H1 (cell line): ENCODE measurements at regions not wholly inside any gene's neighbourhood (a gene's known extent, or its start where the extent isn't known, plus 50 kb on each side); places are given as distances from the start of the nearest gene placed in this dataset.

Source experiments
- TBP ChIP-seq: IDR thresholded peaks from 2 replicates; pipeline ENCODE4 v1.6.1; 2011; ENCODE audit warnings: low read depth, low read length, improper control_type of control experiment
- YY1 ChIP-seq: IDR thresholded peaks from 2 replicates; pipeline ENCODE4 v1.6.1; 2011; ENCODE audit warnings: low read depth, mild to moderate bottlenecking, low read length
- TF ChIP-seq, protein P1 (sequence below): IDR thresholded peaks from 2 replicates; pipeline ENCODE4 v1.6.1; 2012; ENCODE audit warnings: low read length, inconsistent platforms
- TF ChIP-seq, protein P2 (sequence below), 3 experiments: IDR thresholded peaks; 1 replicate in 2 of 3; 2 replicates in 1 of 3; pipeline versions ENCODE4 v1.5.1 to v1.6.1; 2011; ENCODE audit warnings: low read length in 3 of 3, mild to moderate bottlenecking in 3 of 3, inconsistent platforms in 2 of 3, low read depth in 1 of 3, moderate library complexity in 1 of 3; ENCODE audit not compliant: insufficient read depth in 1 of 3; ENCODE audit errors: control extremely low read depth in 1 of 3

DNA sequence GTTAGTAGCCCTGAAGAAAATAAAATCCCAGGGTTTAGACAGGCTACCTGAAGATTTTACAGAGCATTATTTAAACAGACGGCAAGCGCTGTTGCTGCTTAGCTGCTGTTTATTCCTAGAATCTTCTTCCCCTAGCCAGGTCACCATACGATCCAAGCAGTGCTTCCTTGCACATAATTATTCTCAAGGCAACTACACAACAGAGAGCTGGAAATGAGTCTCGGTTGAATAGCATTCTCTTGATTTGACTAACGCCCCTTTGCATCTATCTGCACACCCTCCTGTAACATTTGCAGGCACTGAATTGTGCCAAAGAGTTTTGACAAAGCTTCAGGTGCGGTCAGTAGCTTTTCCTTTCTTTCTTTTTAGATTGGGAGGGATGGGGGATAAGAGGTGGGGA lies 564.4 kb downstream of the TBL1XR1 start:
- TF ChIP-seq, protein P1, sequence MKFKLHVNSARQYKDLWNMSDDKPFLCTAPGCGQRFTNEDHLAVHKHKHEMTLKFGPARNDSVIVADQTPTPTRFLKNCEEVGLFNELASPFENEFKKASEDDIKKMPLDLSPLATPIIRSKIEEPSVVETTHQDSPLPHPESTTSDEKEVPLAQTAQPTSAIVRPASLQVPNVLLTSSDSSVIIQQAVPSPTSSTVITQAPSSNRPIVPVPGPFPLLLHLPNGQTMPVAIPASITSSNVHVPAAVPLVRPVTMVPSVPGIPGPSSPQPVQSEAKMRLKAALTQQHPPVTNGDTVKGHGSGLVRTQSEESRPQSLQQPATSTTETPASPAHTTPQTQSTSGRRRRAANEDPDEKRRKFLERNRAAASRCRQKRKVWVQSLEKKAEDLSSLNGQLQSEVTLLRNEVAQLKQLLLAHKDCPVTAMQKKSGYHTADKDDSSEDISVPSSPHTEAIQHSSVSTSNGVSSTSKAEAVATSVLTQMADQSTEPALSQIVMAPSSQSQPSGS, result no peak
- TF ChIP-seq, protein P2, sequence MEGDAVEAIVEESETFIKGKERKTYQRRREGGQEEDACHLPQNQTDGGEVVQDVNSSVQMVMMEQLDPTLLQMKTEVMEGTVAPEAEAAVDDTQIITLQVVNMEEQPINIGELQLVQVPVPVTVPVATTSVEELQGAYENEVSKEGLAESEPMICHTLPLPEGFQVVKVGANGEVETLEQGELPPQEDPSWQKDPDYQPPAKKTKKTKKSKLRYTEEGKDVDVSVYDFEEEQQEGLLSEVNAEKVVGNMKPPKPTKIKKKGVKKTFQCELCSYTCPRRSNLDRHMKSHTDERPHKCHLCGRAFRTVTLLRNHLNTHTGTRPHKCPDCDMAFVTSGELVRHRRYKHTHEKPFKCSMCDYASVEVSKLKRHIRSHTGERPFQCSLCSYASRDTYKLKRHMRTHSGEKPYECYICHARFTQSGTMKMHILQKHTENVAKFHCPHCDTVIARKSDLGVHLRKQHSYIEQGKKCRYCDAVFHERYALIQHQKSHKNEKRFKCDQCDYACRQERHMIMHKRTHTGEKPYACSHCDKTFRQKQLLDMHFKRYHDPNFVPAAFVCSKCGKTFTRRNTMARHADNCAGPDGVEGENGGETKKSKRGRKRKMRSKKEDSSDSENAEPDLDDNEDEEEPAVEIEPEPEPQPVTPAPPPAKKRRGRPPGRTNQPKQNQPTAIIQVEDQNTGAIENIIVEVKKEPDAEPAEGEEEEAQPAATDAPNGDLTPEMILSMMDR (IDR thresholded peaks at IDR 0.05; ENCODE audit: control extremely low read depth in 1 of 3, insufficient read depth in 1 of 3, low read depth in 1 of 3, low read length in 3 of 3), result no peak
- TF ChIP-seq YY1 (no peak), TBP (no peak)
